Thyroid gland (tissue), 4 donors: ENCODE measurements at regions not wholly inside any gene's neighbourhood (a gene's known extent, or its start where the extent isn't known, plus 50 kb on each side); places are given as distances from the start of the nearest gene placed in this dataset.

Experiments
- DNase-seq, 2 donors: peaks; one replicate each; pipeline ENCODE4 v3.0.0-alpha.2; 2019
- H3K27ac ChIP-seq, 3 donors: fragments of 200-600 bp; sonication (generic); 1 replicate in 2 of 3; 2 replicates in 1 of 3; pipeline ENCODE4 v1.5.1; 2016 to 2019; ENCODE audit warnings: mild to moderate bottlenecking in 1 of 3, moderate library complexity in 1 of 3
- H3K27me3 ChIP-seq: fragments of 200-600 bp; sonication (generic); one replicate; pipeline ENCODE4 v1.5.1; 2019
- H3K36me3 ChIP-seq, 2 donors: fragments of 200-600 bp; sonication (generic); one replicate each; pipeline ENCODE4 v1.5.1; 2016 to 2019
- H3K4me1 ChIP-seq, 2 donors: fragments of 200-600 bp; sonication (generic); one replicate each; pipeline ENCODE4 v1.5.1; 2017 to 2019
- H3K4me3 ChIP-seq, 3 donors: fragments of 200-600 bp; sonication (generic); replicated peaks in 1 of 3; 1 replicate in 2 of 3; 2 replicates in 1 of 3; pipeline ENCODE4 v1.5.1; 2016; ENCODE audit warnings: mild to moderate bottlenecking in 1 of 3
- H3K9me3 ChIP-seq: fragments of 200-600 bp; sonication (generic); one replicate; pipeline ENCODE4 v1.5.1; 2017
- CTCF ChIP-seq, 6 experiments: fragments of 200-600 bp in 3 of 6; fragments of 450-650 bp in 3 of 6; sonication (generic) in 3 of 6; IDR thresholded peaks; one replicate each; pipeline ENCODE4 v1.5.1; 2016 to 2019; ENCODE audit warnings: antibody characterized with exemption in 6 of 6, mild to moderate bottlenecking in 2 of 6, inconsistent platforms in 1 of 6, moderate library complexity in 1 of 6
- POLR2A ChIP-seq, 2 donors: fragments of 450-650 bp; IDR thresholded peaks; one replicate each; pipeline ENCODE4 v1.6.1; 2017; ENCODE audit warnings: antibody characterized with exemption in 2 of 2, mild to moderate bottlenecking in 2 of 2, moderate library complexity in 1 of 2
- WGBS, 2 donors: methylation state at CpG; one replicate each; pipeline ENCODE4 v1.1.5; 2017; 5-methylcytosine and 5-hydroxymethylcytosine counted together
- intact Hi-C: fragments of 100-400 bp; cut with DNase I; formaldehyde crosslinking; loops from one replicate; pipeline ENCODE4 v1.15.1; 2023

GRCh38 chr12:93144109-93144508, 215.0 kb upstream of the EEA1 start:
- 90 to 92% methylated on average over 2 of the region's 2 CpGs for WGBS, 2 donors
- Histone ChIP-seq H3K4me1 (peaks cover 0 to 2% of the 10 kb centered on the region in 2 donors), H3K27me3 (no peaks in the 10 kb centered on the region), H3K9me3 (no peaks in the 10 kb centered on the region), H3K27ac (no peak overlapping the region), H3K4me3 (no peak overlapping the region), H3K36me3 (no peaks in the 10 kb centered on the region)
- TF ChIP-seq CTCF (IDR thresholded peaks at IDR 0.05) = no peak
- TF ChIP-seq POLR2A (IDR thresholded peaks at IDR 0.05) = no peak
- DNase-seq = no peak
- intact Hi-C loops = no loop called here

GRCh38 chr12:93145086-93145485, 216.0 kb upstream of the EEA1 start:
- WGBS, 2 donors = 31 to 32% methylated on average over 5 of the region's 5 CpGs
- no peak overlapping the region for H3K4me3 ChIP-seq
- H3K4me1 ChIP-seq = no peaks in the 10 kb centered on the region
- no peak overlapping the region for H3K27ac ChIP-seq
- DNase-seq = peak; percentile 27 to 43
- no peaks in the 10 kb centered on the region for H3K27me3 ChIP-seq
- H3K9me3 ChIP-seq = no peaks in the 10 kb centered on the region
- no peaks in the 10 kb centered on the region for H3K36me3 ChIP-seq
- intact Hi-C loops = no loop called here
- TF ChIP-seq CTCF (IDR thresholded peaks at IDR 0.05) (no peak), POLR2A (IDR thresholded peaks at IDR 0.05) (no peak)

- WGBS, 2 donors = 89 to 90% methylated on average over 4 of the region's 4 CpGs
These were observed 217.3 kb upstream of the EEA1 start for GRCh38 chr12:93146263-93146939.

GRCh38 chr12:93146970-93147369, 217.9 kb upstream of the EEA1 start:
- H3K27ac ChIP-seq = no peak overlapping the region
- no peaks in the 10 kb centered on the region for H3K27me3 ChIP-seq
- H3K4me1 ChIP-seq = no peaks in the 10 kb centered on the region
- TF ChIP-seq POLR2A (IDR thresholded peaks at IDR 0.05) (no peak), CTCF (IDR thresholded peaks at IDR 0.05) (no peak)
- no peak for DNase-seq
- H3K36me3 ChIP-seq = no peaks in the 10 kb centered on the region
- no peak overlapping the region for H3K4me3 ChIP-seq
- intact Hi-C loops = no loop called here
- no peaks in the 10 kb centered on the region for H3K9me3 ChIP-seq

More at GRCh38 chr12:93146263-93146939, 217.3 kb upstream of the EEA1 start:
- no peak for DNase-seq
- H3K4me1 ChIP-seq = no peaks in the 10 kb centered on the region
- intact Hi-C loops = no loop called here
- no peaks in the 10 kb centered on the region for H3K9me3 ChIP-seq
- H3K36me3 ChIP-seq = no peaks in the 10 kb centered on the region
- H3K4me3 ChIP-seq = no peak overlapping the region
- no peak for TF ChIP-seq CTCF (IDR thresholded peaks at IDR 0.05)
- TF ChIP-seq POLR2A (IDR thresholded peaks at IDR 0.05) = no peak
- no peak overlapping the region for H3K27ac ChIP-seq
- H3K27me3 ChIP-seq = no peaks in the 10 kb centered on the region

GRCh38 chr12:93148412-93148811, 219.3 kb upstream of the EEA1 start:
- intact Hi-C loops = no loop called here
- Histone ChIP-seq H3K27ac (no peak overlapping the region), H3K36me3 (no peaks in the 10 kb centered on the region), H3K27me3 (no peaks in the 10 kb centered on the region), H3K4me3 (no peak overlapping the region), H3K4me1 (no peaks in the 10 kb centered on the region), H3K9me3 (no peaks in the 10 kb centered on the region)
- TF ChIP-seq POLR2A (IDR thresholded peaks at IDR 0.05) (no peak), CTCF (IDR thresholded peaks at IDR 0.05) (no peak)
- no peak for DNase-seq
- 71 to 83% methylated on average over 3 of the region's 3 CpGs for WGBS, 2 donors
